DND-41 (cell line): ENCODE measurements at regions not wholly inside any gene's neighbourhood (a gene's known extent, or its start where the extent isn't known, plus 50 kb on each side); places are given as distances from the start of the nearest gene placed in this dataset.

Source experiments
- CTCF ChIP-seq: IDR thresholded peaks from 2 replicates; pipeline ENCODE4 v1.5.1; 2012; ENCODE audit warnings: borderline replicate concordance, low read length, moderate library complexity, mild to moderate bottlenecking; ENCODE audit not compliant: poor library complexity, severe bottlenecking; ENCODE audit errors: extremely low read depth
- EZH2 ChIP-seq: IDR thresholded peaks from 3 replicates; pipeline ENCODE4 v1.6.1; 2012; ENCODE audit warnings: borderline replicate concordance, low read depth, mild to moderate bottlenecking, moderate library complexity, low read length, inconsistent platforms; ENCODE audit not compliant: severe bottlenecking

- TF ChIP-seq CTCF (no peak), EZH2 (no peak)
These were observed 181.1 kb upstream of the COPS8 start for GRCh38 chr2:236904389-236905263.
